GM12875 (cell line): ENCODE measurements at regions not wholly inside any gene's neighbourhood (a gene's known extent, or its start where the extent isn't known, plus 50 kb on each side); places are given as distances from the start of the nearest gene placed in this dataset.
"Not testable (repeated sequence)": the region's sequence is repeated elsewhere in the genome, so short reads cannot be mapped to it uniquely, and the experiment has no call there.

ENCODE experiments used
- H3K4me3 ChIP-seq: one replicate; pipeline ENCODE4 v1.5.1; 2011; ENCODE audit warnings: low read depth, low read length, control low read depth
- CTCF ChIP-seq: IDR thresholded peaks from 2 replicates; pipeline ENCODE4 v1.5.1; 2011; ENCODE audit warnings: low read depth, mild to moderate bottlenecking, control low read depth, inconsistent platforms, low read length, moderate library complexity, borderline replicate concordance; ENCODE audit not compliant: insufficient read depth

- no peak for TF ChIP-seq CTCF
- H3K4me3 ChIP-seq: no peak overlapping the region
These were observed 1373.7 kb downstream of the LRFN5 start for GRCh38 chr14:42980419-42980818.

GRCh38 chr14:42973171-42973570 is 1366.5 kb downstream of the LRFN5 start:
- not testable (repeated sequence) for H3K4me3 ChIP-seq

- H3K4me3 ChIP-seq: no peak overlapping the region
- TF ChIP-seq CTCF: no peak
These were observed 1358.8 kb downstream of the LRFN5 start for GRCh38 chr14:42965512-42965911.

GRCh38 chr14:42961509-42961908 is 1354.8 kb downstream of the LRFN5 start:
- TF ChIP-seq CTCF: no peak
- H3K4me3 ChIP-seq: no peak overlapping the region

GRCh38 chr14:42950363-42950762 is 1343.7 kb downstream of the LRFN5 start:
- TF ChIP-seq CTCF: no peak
- no peak overlapping the region for H3K4me3 ChIP-seq

GRCh38 chr14:42947991-42948390 is 1341.3 kb downstream of the LRFN5 start:
- H3K4me3 ChIP-seq: no peak overlapping the region
- no peak for TF ChIP-seq CTCF

GRCh38 chr14:42944284-42944683 is 1337.6 kb downstream of the LRFN5 start:
- TF ChIP-seq CTCF: no peak
- H3K4me3 ChIP-seq: no peak overlapping the region

GRCh38 chr14:42931308-42931707 is 1324.6 kb downstream of the LRFN5 start:
- TF ChIP-seq CTCF: no peak
- H3K4me3 ChIP-seq: no peak overlapping the region
